ENCODE measurements at regions not wholly inside any gene's neighbourhood (a gene's known extent, or its start where the extent isn't known, plus 50 kb on each side); places are given as distances from the start of the nearest gene placed in this dataset.
A peak's percentile ranks its signal among the peaks of the same experiment; 100 is the strongest.

GRCh38 chr3:70899816-70900215, 587.4 kb upstream of the MDFIC2 start:
- DNase-seq = no peak

- DNase-seq = no peak
Observed at GRCh38 chr3:70890020-70890394, 577.6 kb upstream of the MDFIC2 start.

GRCh38 chr3:70889162-70890019, 577.0 kb upstream of the MDFIC2 start:
- no peak for DNase-seq

- no peak for DNase-seq
Observed at GRCh38 chr3:70885636-70886035, 573.2 kb upstream of the MDFIC2 start.

- no peak for DNase-seq
Observed at GRCh38 chr3:70882104-70882503, 569.7 kb upstream of the MDFIC2 start.

- DNase-seq = no peak
Observed at GRCh38 chr3:70880421-70880820, 568.0 kb upstream of the MDFIC2 start.

- DNase-seq = no peak
Observed at GRCh38 chr3:70876154-70876553, 563.7 kb upstream of the MDFIC2 start.

GRCh38 chr3:70874196-70874595, 561.8 kb upstream of the MDFIC2 start:
- no peak for DNase-seq

GRCh38 chr3:70873686-70874085, 561.2 kb upstream of the MDFIC2 start:
- DNase-seq = no peak

GRCh38 chr3:70871909-70872656, 559.6 kb upstream of the MDFIC2 start:
- DNase-seq = no peak

- DNase-seq = no peak
Observed at GRCh38 chr3:70870576-70870975, 558.1 kb upstream of the MDFIC2 start.

GRCh38 chr3:70868561-70868960, 556.1 kb upstream of the MDFIC2 start:
- no peak for DNase-seq

- DNase-seq = no peak
Observed at GRCh38 chr3:70863049-70863448, 550.6 kb upstream of the MDFIC2 start.

- DNase-seq = no peak
Observed at GRCh38 chr3:70861855-70862254, 549.4 kb upstream of the MDFIC2 start.

GRCh38 chr3:70861234-70861633, 548.8 kb upstream of the MDFIC2 start:
- DNase-seq = no peak

- DNase-seq = no peak
Observed at GRCh38 chr3:70857916-70858315, 545.5 kb upstream of the MDFIC2 start.

- peak in 1 of 5 donors; percentile 13 for DNase-seq
Observed at GRCh38 chr3:70856414-70857162, 544.1 kb upstream of the MDFIC2 start.

GRCh38 chr3:70855149-70855548, 542.7 kb upstream of the MDFIC2 start:
- DNase-seq = no peak

- no peak for DNase-seq
Observed at GRCh38 chr3:70854108-70854507, 541.7 kb upstream of the MDFIC2 start.

GRCh38 chr3:70853161-70853944, 540.9 kb upstream of the MDFIC2 start:
- no peak for DNase-seq

- DNase-seq = no peak
Observed at GRCh38 chr3:70849911-70850699, 537.7 kb upstream of the MDFIC2 start.

Measured in T-helper 1 cell (primary cell).